ENCODE measurements at regions not wholly inside any gene's neighbourhood (a gene's known extent, or its start where the extent isn't known, plus 50 kb on each side); places are given as distances from the start of the nearest gene placed in this dataset.

GRCh38 chrX:39247536-39247935 is 446.3 kb downstream of the MID1IP1 start:
- TF ChIP-seq CTCF (conservative IDR thresholded peaks at IDR 0.05; ENCODE audit: low read depth, low read length) = no peak
- no peak for TF ChIP-seq EZH2 (IDR thresholded peaks at IDR 0.05; ENCODE audit: low read length, unreplicated experiment)
- TF ChIP-seq EZH2phosphoT487 (IDR thresholded peaks at IDR 0.05; ENCODE audit: borderline replicate concordance, low read length) = no peak
